Neural progenitor cell (in vitro differentiated cells): ENCODE measurements at regions not wholly inside any gene's neighbourhood (a gene's known extent, or its start where the extent isn't known, plus 50 kb on each side); places are given as distances from the start of the nearest gene placed in this dataset.

ENCODE experiments used
- DNase-seq: peaks from one replicate; pipeline ENCODE4 v3.0.0-alpha.2; 2016; ENCODE audit warnings: low spot score
- H2AFZ ChIP-seq: fragments of 200-600 bp; sonication (generic); replicated peaks from 2 replicates; pipeline ENCODE4 v1.6.1; 2016; ENCODE audit warnings: antibody characterized with exemption
- H3F3A ChIP-seq: fragments of 200-600 bp; sonication (generic); 2 replicates; pipeline ENCODE4 v1.6.1; 2016; ENCODE audit warnings: antibody characterized with exemption, low read depth
- H3K27ac ChIP-seq: fragments of 200-600 bp; sonication (generic); 2 replicates; pipeline ENCODE4 v1.5.1; 2016; ENCODE audit warnings: mild to moderate bottlenecking
- H3K27me3 ChIP-seq: fragments of 200-600 bp; sonication (generic); 2 replicates; pipeline ENCODE4 v1.6.1; 2016; ENCODE audit warnings: mild to moderate bottlenecking, moderate library complexity
- H3K36me3 ChIP-seq: fragments of 200-600 bp; sonication (generic); 2 replicates; pipeline ENCODE4 v1.5.1; 2016
- H3K4me1 ChIP-seq: fragments of 200-600 bp; sonication (generic); 2 replicates; pipeline ENCODE4 v1.6.1; 2016; ENCODE audit warnings: mixed run types
- H3K4me2 ChIP-seq: fragments of 200-600 bp; sonication (generic); 2 replicates; pipeline ENCODE4 v1.6.1; 2016
- H3K4me3 ChIP-seq: fragments of 200-600 bp; sonication (generic); 2 replicates; pipeline ENCODE4 v1.5.1; 2016
- H3K79me2 ChIP-seq: fragments of 200-600 bp; sonication (generic); 2 replicates; pipeline ENCODE4 v1.6.1; 2016; ENCODE audit warnings: low read depth
- H3K9ac ChIP-seq: fragments of 200-600 bp; sonication (generic); 2 replicates; pipeline ENCODE4 v1.6.1; 2016
- H3K9me3 ChIP-seq: fragments of 200-600 bp; sonication (generic); 2 replicates; pipeline ENCODE4 v1.5.1; 2016; ENCODE audit warnings: low read depth
- H4K20me1 ChIP-seq: fragments of 200-600 bp; sonication (generic); 2 replicates; pipeline ENCODE4 v1.6.1; 2016; ENCODE audit warnings: low read depth
- H3K27ac Mint-ChIP-seq: 3 replicates; pipeline ENCODE4 v1.8.0; 2021; ENCODE audit warnings: mixed read lengths
- H3K27me3 Mint-ChIP-seq: 2 replicates; pipeline ENCODE4 v1.8.0; 2022; ENCODE audit warnings: low read depth, mild to moderate bottlenecking, inconsistent platforms, moderate library complexity, mixed read lengths; ENCODE audit not compliant: insufficient read depth
- H3K36me3 Mint-ChIP-seq: 3 replicates; pipeline ENCODE4 v1.8.0; 2021; ENCODE audit warnings: mixed read lengths
- H3K4me1 Mint-ChIP-seq: 3 replicates; pipeline ENCODE4 v1.8.0; 2021; ENCODE audit warnings: mixed read lengths
- H3K4me3 Mint-ChIP-seq: 3 replicates; pipeline ENCODE4 v1.8.0; 2021; ENCODE audit warnings: mild to moderate bottlenecking, moderate library complexity, mixed read lengths
- H3K9me3 Mint-ChIP-seq: 3 replicates; pipeline ENCODE4 v1.8.0; 2020; ENCODE audit warnings: mixed read lengths
- EZH2 ChIP-seq: fragments of 200-600 bp; sonication (generic); IDR thresholded peaks from 2 replicates; pipeline ENCODE4 v1.6.1; 2017; ENCODE audit warnings: antibody characterized with exemption, mild to moderate bottlenecking, moderate library complexity
- EZH2phosphoT487 ChIP-seq: fragments of 200-600 bp; sonication (generic); IDR thresholded peaks from 2 replicates; pipeline ENCODE4 v1.6.1; 2017; ENCODE audit warnings: antibody characterized with exemption
- TF ChIP-seq, protein P1 (sequence below): fragments of 200-600 bp; sonication (generic); IDR thresholded peaks from 2 replicates; pipeline ENCODE4 v1.5.1; 2017; ENCODE audit warnings: antibody characterized with exemption, mild to moderate bottlenecking

DNA sequence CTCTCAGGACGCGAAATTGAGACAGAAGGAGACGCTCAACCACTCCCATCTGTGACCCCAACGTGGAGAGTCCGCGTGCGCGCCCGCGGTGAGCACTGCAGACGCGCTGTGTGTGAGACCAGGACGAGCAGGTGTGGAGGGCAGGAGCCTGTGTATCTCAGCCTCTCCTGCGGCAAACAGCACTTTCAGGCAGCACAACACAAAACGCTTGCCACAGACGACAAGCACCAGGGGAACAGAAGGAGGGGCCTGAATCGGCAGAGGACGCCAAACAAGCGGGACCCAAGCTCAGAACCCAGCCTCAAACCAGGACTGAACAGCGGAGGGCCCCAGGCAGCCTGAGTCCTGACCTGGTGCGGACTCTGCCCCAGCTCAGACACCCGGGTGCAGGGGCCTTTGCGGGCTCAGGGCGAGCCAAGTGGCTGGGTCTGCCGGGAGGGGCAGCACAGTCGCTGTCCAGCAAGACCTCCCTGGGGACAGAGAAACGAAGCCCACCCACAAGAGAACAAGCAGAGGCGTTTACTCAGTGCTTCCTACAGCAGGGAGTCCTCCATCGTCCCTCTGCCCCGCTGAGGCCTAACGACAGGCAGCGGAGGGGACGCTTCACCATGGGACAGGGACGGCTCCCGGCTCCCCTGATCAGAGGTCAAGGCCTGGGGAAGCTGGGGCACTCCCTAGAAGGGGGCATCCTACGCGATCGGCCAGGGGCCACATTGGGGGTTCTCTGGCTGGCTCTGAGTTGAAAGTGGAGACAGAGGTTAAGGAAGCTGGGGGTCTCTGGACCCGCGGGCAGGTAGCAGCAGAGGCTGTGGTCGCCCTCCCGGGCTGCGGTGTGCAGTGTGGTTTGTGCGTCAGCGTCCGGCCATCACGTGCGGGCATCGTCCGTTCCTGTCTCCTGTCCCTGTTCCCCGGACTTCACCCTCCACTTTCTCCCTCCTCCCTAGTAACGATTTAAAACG, 560.8 kb downstream of the BRD1 start:
- no peak for TF ChIP-seq EZH2
- Histone ChIP-seq H3K27me3 (peaks cover 45% of the 10 kb centered on the region), H3F3A (peaks cover 6% of the 10 kb centered on the region), H3K27ac (no peak overlapping the region), H2AFZ (no peak overlapping the region), H4K20me1 (no peaks in the 10 kb centered on the region), H3K4me2 (no peak overlapping the region), H3K79me2 (no peaks in the 10 kb centered on the region), H3K9me3 (no peaks in the 10 kb centered on the region), H3K36me3 (no peaks in the 10 kb centered on the region), H3K4me3 (no peak overlapping the region), H3K9ac (no peak overlapping the region), H3K4me1 (peaks cover 13% of the 10 kb centered on the region)
- peak; percentile 41 for DNase-seq
- Mint-ChIP-seq H3K4me3 (no peak overlapping the region), H3K27me3 (peaks cover 11% of the 10 kb centered on the region), H3K36me3 (no peaks in the 10 kb centered on the region), H3K27ac (no peak overlapping the region), H3K9me3 (peaks cover 2% of the 10 kb centered on the region), H3K4me1 (peaks cover 27% of the 10 kb centered on the region)

DNA sequence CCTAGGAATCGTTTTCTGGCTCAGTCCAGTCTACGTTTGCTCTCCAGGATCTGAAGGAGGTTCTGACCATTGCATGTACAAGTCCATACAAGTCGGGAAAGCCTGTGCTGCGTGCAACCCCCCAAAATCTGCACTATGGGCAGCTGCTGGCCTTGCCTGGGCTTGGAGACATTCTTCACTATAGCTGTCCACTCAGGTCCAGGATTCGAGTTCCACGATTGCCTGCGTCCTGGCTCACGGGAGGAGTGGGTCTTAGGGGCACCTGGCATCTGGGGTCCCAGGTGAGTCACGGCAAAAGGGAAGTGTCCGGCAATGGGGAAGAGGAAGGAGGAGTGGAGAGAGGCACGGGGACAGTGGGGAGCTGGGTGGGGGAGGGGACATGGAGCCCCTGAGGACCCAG, 563.0 kb downstream of the BRD1 start:
- Mint-ChIP-seq H3K27ac (no peak overlapping the region), H3K4me3 (no peak overlapping the region), H3K27me3 (peaks cover 18% of the 10 kb centered on the region), H3K36me3 (no peaks in the 10 kb centered on the region), H3K4me1 (peaks cover 19% of the 10 kb centered on the region), H3K9me3 (peaks cover 2% of the 10 kb centered on the region)
- DNase-seq: no peak
- H3K4me2 ChIP-seq: no peak overlapping the region
- H3K4me3 ChIP-seq: no peak overlapping the region
- no peak overlapping the region for H3K9ac ChIP-seq
- peaks cover 12% of the 10 kb centered on the region for H3K4me1 ChIP-seq
- no peak for TF ChIP-seq EZH2
- no peak for TF ChIP-seq EZH2phosphoT487
- TF ChIP-seq, protein P1, sequence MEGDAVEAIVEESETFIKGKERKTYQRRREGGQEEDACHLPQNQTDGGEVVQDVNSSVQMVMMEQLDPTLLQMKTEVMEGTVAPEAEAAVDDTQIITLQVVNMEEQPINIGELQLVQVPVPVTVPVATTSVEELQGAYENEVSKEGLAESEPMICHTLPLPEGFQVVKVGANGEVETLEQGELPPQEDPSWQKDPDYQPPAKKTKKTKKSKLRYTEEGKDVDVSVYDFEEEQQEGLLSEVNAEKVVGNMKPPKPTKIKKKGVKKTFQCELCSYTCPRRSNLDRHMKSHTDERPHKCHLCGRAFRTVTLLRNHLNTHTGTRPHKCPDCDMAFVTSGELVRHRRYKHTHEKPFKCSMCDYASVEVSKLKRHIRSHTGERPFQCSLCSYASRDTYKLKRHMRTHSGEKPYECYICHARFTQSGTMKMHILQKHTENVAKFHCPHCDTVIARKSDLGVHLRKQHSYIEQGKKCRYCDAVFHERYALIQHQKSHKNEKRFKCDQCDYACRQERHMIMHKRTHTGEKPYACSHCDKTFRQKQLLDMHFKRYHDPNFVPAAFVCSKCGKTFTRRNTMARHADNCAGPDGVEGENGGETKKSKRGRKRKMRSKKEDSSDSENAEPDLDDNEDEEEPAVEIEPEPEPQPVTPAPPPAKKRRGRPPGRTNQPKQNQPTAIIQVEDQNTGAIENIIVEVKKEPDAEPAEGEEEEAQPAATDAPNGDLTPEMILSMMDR: no peak
- H3K9me3 ChIP-seq: no peaks in the 10 kb centered on the region
- peaks cover 23% of the 10 kb centered on the region for H3K27me3 ChIP-seq
- H3F3A ChIP-seq: peaks cover 8% of the 10 kb centered on the region
- H2AFZ ChIP-seq: no peak overlapping the region
- H3K27ac ChIP-seq: no peak overlapping the region
- no peaks in the 10 kb centered on the region for H3K36me3 ChIP-seq
- H4K20me1 ChIP-seq: no peaks in the 10 kb centered on the region
- H3K79me2 ChIP-seq: no peaks in the 10 kb centered on the region

DNA sequence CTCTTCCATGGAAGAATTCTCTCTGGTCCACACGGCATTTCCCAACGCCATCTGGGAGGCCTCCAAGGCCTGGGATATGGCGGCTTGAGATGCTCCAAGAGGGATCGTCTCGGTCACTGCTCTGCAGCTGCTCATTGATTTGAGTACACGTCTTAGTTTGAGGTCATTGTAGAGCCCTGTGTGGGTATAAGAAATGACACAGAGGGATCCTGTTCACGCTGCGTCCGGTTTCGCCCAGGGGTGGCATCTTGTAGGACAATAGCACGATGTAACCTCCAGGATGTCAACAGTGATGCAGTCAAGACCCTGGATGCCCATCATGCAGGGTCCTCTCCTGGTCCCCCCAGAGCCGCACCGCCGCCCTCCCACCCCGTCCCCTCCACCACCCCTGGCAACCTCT, 564.6 kb downstream of the BRD1 start:
- DNase-seq: no peak
- Mint-ChIP-seq H3K36me3 (no peaks in the 10 kb centered on the region), H3K9me3 (peaks cover 2% of the 10 kb centered on the region), H3K4me3 (no peak overlapping the region), H3K27me3 (peaks cover 15% of the 10 kb centered on the region), H3K27ac (no peak overlapping the region), H3K4me1 (peaks cover 6% of the 10 kb centered on the region)
- H2AFZ ChIP-seq: no peak overlapping the region
- no peaks in the 10 kb centered on the region for H3K9me3 ChIP-seq
- H4K20me1 ChIP-seq: no peaks in the 10 kb centered on the region
- H3K4me1 ChIP-seq: peaks cover 11% of the 10 kb centered on the region
- no peak overlapping the region for H3K27ac ChIP-seq
- peaks cover 7% of the 10 kb centered on the region for H3K27me3 ChIP-seq
- H3K4me2 ChIP-seq: no peak overlapping the region
- H3F3A ChIP-seq: peaks cover 6% of the 10 kb centered on the region
- TF ChIP-seq EZH2: no peak
- TF ChIP-seq, protein P1: no peak
- no peak for TF ChIP-seq EZH2phosphoT487
- H3K79me2 ChIP-seq: no peaks in the 10 kb centered on the region
- no peaks in the 10 kb centered on the region for H3K36me3 ChIP-seq
- H3K9ac ChIP-seq: no peak overlapping the region
- no peak overlapping the region for H3K4me3 ChIP-seq

DNA sequence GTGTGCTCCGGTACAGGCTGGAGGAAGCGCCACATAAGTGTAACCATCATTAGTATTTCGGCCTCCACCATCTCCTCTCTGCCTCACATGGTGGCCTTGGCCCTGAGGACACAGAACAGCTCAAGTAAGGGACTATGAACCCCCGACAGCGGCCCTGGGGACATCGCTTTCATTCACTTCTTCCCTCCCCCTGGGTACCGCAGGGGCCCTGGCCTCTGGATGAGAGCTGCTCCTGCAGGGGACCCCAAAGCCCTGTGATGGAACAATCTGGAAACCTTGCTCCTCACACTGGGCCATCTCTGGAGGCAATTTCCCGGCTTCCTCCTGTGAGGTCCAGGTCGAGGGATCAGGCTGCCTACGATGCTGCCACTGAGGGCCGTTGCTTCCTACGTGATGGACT, 565.5 kb downstream of the BRD1 start:
- Mint-ChIP-seq H3K9me3 (peaks cover 2% of the 10 kb centered on the region), H3K27me3 (peaks cover 15% of the 10 kb centered on the region), H3K36me3 (no peaks in the 10 kb centered on the region), H3K4me3 (no peak overlapping the region), H3K27ac (no peak overlapping the region), H3K4me1 (no peaks in the 10 kb centered on the region)
- no peak for DNase-seq
- no peak overlapping the region for H3K4me3 ChIP-seq
- H3K9me3 ChIP-seq: no peaks in the 10 kb centered on the region
- H3K36me3 ChIP-seq: no peaks in the 10 kb centered on the region
- peaks cover 11% of the 10 kb centered on the region for H3K4me1 ChIP-seq
- no peak overlapping the region for H3K27ac ChIP-seq
- H4K20me1 ChIP-seq: no peaks in the 10 kb centered on the region
- no peak overlapping the region for H3K9ac ChIP-seq
- no peaks in the 10 kb centered on the region for H3K79me2 ChIP-seq
- H2AFZ ChIP-seq: no peak overlapping the region
- H3K27me3 ChIP-seq: no peaks in the 10 kb centered on the region
- peaks cover 6% of the 10 kb centered on the region for H3F3A ChIP-seq
- H3K4me2 ChIP-seq: no peak overlapping the region
- no peak for TF ChIP-seq EZH2
- TF ChIP-seq, protein P1: no peak
- TF ChIP-seq EZH2phosphoT487: no peak
